GM19467 (cell line): ENCODE measurements at regions not wholly inside any gene's neighbourhood (a gene's known extent, or its start where the extent isn't known, plus 50 kb on each side); places are given as distances from the start of the nearest gene placed in this dataset.

Experiments used
- ATAC-seq: cut with Tn5 transposase; IDR thresholded peaks from one replicate; pipeline ENCODE4 v1.9.1; 2021; ENCODE audit warnings: mild to moderate bottlenecking, moderate library complexity; ENCODE audit not compliant: unreplicated experiment

GRCh38 chr9:14560194-14560593 lies 133.0 kb downstream of the ZDHHC21 start:
- peak; percentile 53 for ATAC-seq

GRCh38 chr9:14554886-14555285 lies 138.3 kb downstream of the ZDHHC21 start:
- ATAC-seq: no peak

GRCh38 chr9:14547245-14548060 lies 145.8 kb downstream of the ZDHHC21 start:
- ATAC-seq: no peak

GRCh38 chr9:14546693-14547092 lies 146.5 kb downstream of the ZDHHC21 start:
- ATAC-seq: no peak

- no peak for ATAC-seq
Observed at GRCh38 chr9:14542071-14542470, 151.2 kb downstream of the ZDHHC21 start.

- ATAC-seq: no peak
Observed at GRCh38 chr9:14538526-14538925, 154.7 kb downstream of the ZDHHC21 start.

- no peak for ATAC-seq
Observed at GRCh38 chr9:14535161-14535955, 157.9 kb downstream of the ZDHHC21 start.

- no peak for ATAC-seq
Observed at GRCh38 chr9:14533867-14534640, 159.2 kb downstream of the ZDHHC21 start.

- no peak for ATAC-seq
Observed at GRCh38 chr9:14532456-14533115, 160.6 kb downstream of the ZDHHC21 start.

GRCh38 chr9:14531341-14532269 lies 161.6 kb downstream of the ZDHHC21 start:
- ATAC-seq: no peak

GRCh38 chr9:14530841-14531240 lies 162.4 kb downstream of the ZDHHC21 start:
- ATAC-seq: no peak

- no peak for ATAC-seq
Observed at GRCh38 chr9:14530366-14530765, 162.9 kb downstream of the ZDHHC21 start.

GRCh38 chr9:14529629-14530028 lies 163.6 kb downstream of the ZDHHC21 start:
- ATAC-seq: no peak

GRCh38 chr9:14529054-14529453 lies 164.2 kb downstream of the ZDHHC21 start:
- no peak for ATAC-seq

GRCh38 chr9:14526504-14526903 lies 166.7 kb downstream of the ZDHHC21 start:
- ATAC-seq: no peak

- no peak for ATAC-seq
Observed at GRCh38 chr9:14525856-14526255, 167.4 kb downstream of the ZDHHC21 start.

GRCh38 chr9:14524873-14525515 lies 168.2 kb downstream of the ZDHHC21 start:
- no peak for ATAC-seq

- ATAC-seq: no peak
Observed at GRCh38 chr9:14523545-14523944, 169.7 kb downstream of the ZDHHC21 start.
